ENCODE measurements at regions not wholly inside any gene's neighbourhood (a gene's known extent, or its start where the extent isn't known, plus 50 kb on each side); places are given as distances from the start of the nearest gene placed in this dataset.
"Not testable (repeated sequence)": the region's sequence is repeated elsewhere in the genome, so short reads cannot be mapped to it uniquely, and the experiment has no call there.

- Histone ChIP-seq H3K4me3 (ENCODE audit: low read length) (no peak overlapping the region), H3K27me3 (ENCODE audit: control insufficient read depth, insufficient read depth, low read length) (no peaks in the 10 kb centered on the region), H3K36me3 (ENCODE audit: control insufficient read depth, insufficient read depth, low read length) (no peaks in the 10 kb centered on the region), H3K27ac (ENCODE audit: low read length) (no peak overlapping the region), H3K4me1 (ENCODE audit: control insufficient read depth, insufficient read depth, low read length) (no peaks in the 10 kb centered on the region), H3K9me3 (ENCODE audit: control insufficient read depth, insufficient read depth, low read length) (no peaks in the 10 kb centered on the region)
- Mint-ChIP-seq H3K9me3 (no peaks in the 10 kb centered on the region), H3K27me3 (ENCODE audit: low read depth in 2 of 2) (no peaks in the 10 kb centered on the region), H3K27ac (no peak overlapping the region), H3K4me3 (no peak overlapping the region), H3K4me1 (no peaks in the 10 kb centered on the region), H3K36me3 (no peaks in the 10 kb centered on the region)
- ATAC-seq (no peak), DNase-seq (no peak)
- 83% methylated on average over 24 of the region's 24 CpGs for WGBS (ENCODE audit: insufficient coverage)
- intact Hi-C loops (cut with micrococcal nuclease) = no loop called here
- TF ChIP-seq CTCF (IDR thresholded peaks at IDR 0.05) = no peak
Measured at GRCh38 chr2:131835621-131836091, 308.0 kb downstream of the CCDC74A start.

DNA sequence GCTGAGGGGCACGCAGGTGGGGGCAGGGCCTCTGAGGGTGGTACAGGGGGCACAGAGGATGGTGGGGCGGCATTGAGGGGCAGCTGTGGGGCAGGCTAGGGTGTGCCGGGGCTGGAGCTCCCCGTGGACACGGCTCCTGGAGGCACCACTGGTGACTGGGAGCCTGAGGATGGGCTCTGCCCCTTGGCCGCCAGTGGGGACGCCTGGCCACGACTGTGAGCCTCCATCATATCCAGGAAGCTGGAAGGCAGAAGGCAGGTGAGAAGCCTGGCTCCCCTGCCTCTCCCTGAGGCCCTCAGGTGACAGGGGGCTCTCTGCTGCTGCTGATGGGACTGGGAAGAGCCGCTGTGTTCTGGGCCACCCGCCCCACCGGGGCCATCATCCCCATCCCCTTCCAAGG, 308.4 kb downstream of the CCDC74A start:
- WGBS (ENCODE audit: insufficient coverage) = 84% methylated on average over 11 of the region's 11 CpGs
- H3K27ac Mint-ChIP-seq; ATAC-seq; H3K9me3 Mint-ChIP-seq; H3K27me3 Mint-ChIP-seq (ENCODE audit: low read depth in 2 of 2); H3K4me3 Mint-ChIP-seq; H3K27me3 ChIP-seq (ENCODE audit: control insufficient read depth, insufficient read depth, low read length); DNase-seq; H3K4me3 ChIP-seq (ENCODE audit: low read length); H3K36me3 ChIP-seq (ENCODE audit: control insufficient read depth, insufficient read depth, low read length); H3K9me3 ChIP-seq (ENCODE audit: control insufficient read depth, insufficient read depth, low read length); H3K36me3 Mint-ChIP-seq; H3K27ac ChIP-seq (ENCODE audit: low read length); H3K4me1 ChIP-seq (ENCODE audit: control insufficient read depth, insufficient read depth, low read length); intact Hi-C loops (cut with micrococcal nuclease); H3K4me1 Mint-ChIP-seq: not testable (repeated sequence)

- H3K27me3 Mint-ChIP-seq (ENCODE audit: low read depth in 2 of 2); H3K4me3 Mint-ChIP-seq; H3K27me3 ChIP-seq (ENCODE audit: control insufficient read depth, insufficient read depth, low read length); H3K36me3 ChIP-seq (ENCODE audit: control insufficient read depth, insufficient read depth, low read length); H3K4me1 Mint-ChIP-seq; H3K27ac ChIP-seq (ENCODE audit: low read length); H3K9me3 ChIP-seq (ENCODE audit: control insufficient read depth, insufficient read depth, low read length); H3K4me3 ChIP-seq (ENCODE audit: low read length); H3K27ac Mint-ChIP-seq; H3K4me1 ChIP-seq (ENCODE audit: control insufficient read depth, insufficient read depth, low read length); H3K36me3 Mint-ChIP-seq; DNase-seq; ATAC-seq; H3K9me3 Mint-ChIP-seq; intact Hi-C loops (cut with micrococcal nuclease): not testable (repeated sequence)
- no CpG with 5 or more reads among the region's 2 CpGs for WGBS (ENCODE audit: insufficient coverage)
Measured at GRCh38 chr2:131844044-131844443, 316.4 kb downstream of the CCDC74A start.

- H3K4me1 ChIP-seq (ENCODE audit: control insufficient read depth, insufficient read depth, low read length); H3K27me3 ChIP-seq (ENCODE audit: control insufficient read depth, insufficient read depth, low read length); H3K4me3 ChIP-seq (ENCODE audit: low read length); H3K4me3 Mint-ChIP-seq; H3K4me1 Mint-ChIP-seq; DNase-seq; intact Hi-C loops (cut with micrococcal nuclease); H3K9me3 ChIP-seq (ENCODE audit: control insufficient read depth, insufficient read depth, low read length); H3K9me3 Mint-ChIP-seq; H3K27ac Mint-ChIP-seq; ATAC-seq; H3K36me3 Mint-ChIP-seq; H3K27ac ChIP-seq (ENCODE audit: low read length); H3K27me3 Mint-ChIP-seq (ENCODE audit: low read depth in 2 of 2); H3K36me3 ChIP-seq (ENCODE audit: control insufficient read depth, insufficient read depth, low read length): not testable (repeated sequence)
- WGBS (ENCODE audit: insufficient coverage) = 57% methylated on average over 1 of the region's 1 CpG
Measured at GRCh38 chr2:131856202-131856601, 305.6 kb downstream of the ANKRD30BL start.

- ATAC-seq; H3K27me3 Mint-ChIP-seq (ENCODE audit: low read depth in 2 of 2); H3K27me3 ChIP-seq (ENCODE audit: control insufficient read depth, insufficient read depth, low read length); H3K4me1 Mint-ChIP-seq; H3K27ac Mint-ChIP-seq; H3K9me3 Mint-ChIP-seq; H3K36me3 ChIP-seq (ENCODE audit: control insufficient read depth, insufficient read depth, low read length); H3K9me3 ChIP-seq (ENCODE audit: control insufficient read depth, insufficient read depth, low read length); H3K4me1 ChIP-seq (ENCODE audit: control insufficient read depth, insufficient read depth, low read length); intact Hi-C loops (cut with micrococcal nuclease); H3K27ac ChIP-seq (ENCODE audit: low read length); H3K4me3 ChIP-seq (ENCODE audit: low read length); DNase-seq; H3K36me3 Mint-ChIP-seq; H3K4me3 Mint-ChIP-seq: not testable (repeated sequence)
- WGBS (ENCODE audit: insufficient coverage) = 100% methylated on average over 1 of the region's 3 CpGs
Measured at GRCh38 chr2:131858197-131858596, 303.6 kb downstream of the ANKRD30BL start.
